Endothelial cell (in vitro differentiated cells): ENCODE measurements at regions not wholly inside any gene's neighbourhood (a gene's known extent, or its start where the extent isn't known, plus 50 kb on each side); places are given as distances from the start of the nearest gene placed in this dataset.

Experiments
- DNase-seq: peaks from one replicate; pipeline ENCODE4 v3.0.0; 2021; ENCODE audit warnings: low spot score
- H3K27ac Mint-ChIP-seq: one replicate; pipeline ENCODE4 v1.8.0; 2021; ENCODE audit warnings: mixed read lengths, inconsistent platforms; ENCODE audit not compliant: unreplicated experiment
- H3K27me3 Mint-ChIP-seq: one replicate; pipeline ENCODE4 v1.8.0; 2021; ENCODE audit warnings: mild to moderate bottlenecking, moderate library complexity, mixed read lengths, inconsistent platforms; ENCODE audit not compliant: unreplicated experiment
- H3K36me3 Mint-ChIP-seq: one replicate; pipeline ENCODE4 v1.8.0; 2021; ENCODE audit warnings: mild to moderate bottlenecking, low read depth, mixed read lengths, inconsistent platforms; ENCODE audit not compliant: unreplicated experiment
- H3K4me1 Mint-ChIP-seq: one replicate; pipeline ENCODE4 v1.8.0; 2021; ENCODE audit warnings: mild to moderate bottlenecking, mixed read lengths, inconsistent platforms; ENCODE audit not compliant: unreplicated experiment
- H3K4me3 Mint-ChIP-seq: one replicate; pipeline ENCODE4 v1.8.0; 2021; ENCODE audit warnings: mild to moderate bottlenecking, mixed read lengths, inconsistent platforms; ENCODE audit not compliant: unreplicated experiment
- H3K9me3 Mint-ChIP-seq: one replicate; pipeline ENCODE4 v1.8.0; 2021; ENCODE audit warnings: mixed read lengths, inconsistent platforms; ENCODE audit not compliant: unreplicated experiment
- TF ChIP-seq, protein P1 (sequence below): fragments of 200-600 bp; sonication (generic); IDR thresholded peaks from one replicate; pipeline ENCODE4 v1.5.0; 2021; ENCODE audit warnings: antibody characterized with exemption; ENCODE audit not compliant: unreplicated experiment

DNA sequence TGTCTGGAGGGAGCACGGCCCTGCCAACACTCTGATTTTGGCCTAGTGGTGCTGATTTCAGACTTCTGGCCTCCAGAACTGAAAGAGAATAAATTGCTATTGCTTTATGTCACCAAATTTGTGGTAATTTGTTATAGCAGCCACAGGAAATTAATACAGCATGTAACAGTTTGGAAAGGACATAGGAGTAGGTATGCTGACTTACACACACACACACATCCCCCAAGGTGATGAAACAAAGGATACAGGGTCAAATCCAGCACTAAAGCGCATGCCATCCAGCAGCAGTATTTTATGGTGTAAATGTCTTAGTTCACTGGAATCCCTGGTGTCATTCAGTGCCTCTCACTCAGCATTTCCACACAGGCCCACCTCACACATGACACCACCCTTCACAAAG, 72.2 kb upstream of the MAN1A2 start:
- Mint-ChIP-seq H3K4me3 (no peak overlapping the region), H3K27me3 (no peaks in the 10 kb centered on the region), H3K9me3 (no peaks in the 10 kb centered on the region), H3K36me3 (no peaks in the 10 kb centered on the region), H3K27ac (no peak overlapping the region), H3K4me1 (no peaks in the 10 kb centered on the region)
- TF ChIP-seq, protein P1, sequence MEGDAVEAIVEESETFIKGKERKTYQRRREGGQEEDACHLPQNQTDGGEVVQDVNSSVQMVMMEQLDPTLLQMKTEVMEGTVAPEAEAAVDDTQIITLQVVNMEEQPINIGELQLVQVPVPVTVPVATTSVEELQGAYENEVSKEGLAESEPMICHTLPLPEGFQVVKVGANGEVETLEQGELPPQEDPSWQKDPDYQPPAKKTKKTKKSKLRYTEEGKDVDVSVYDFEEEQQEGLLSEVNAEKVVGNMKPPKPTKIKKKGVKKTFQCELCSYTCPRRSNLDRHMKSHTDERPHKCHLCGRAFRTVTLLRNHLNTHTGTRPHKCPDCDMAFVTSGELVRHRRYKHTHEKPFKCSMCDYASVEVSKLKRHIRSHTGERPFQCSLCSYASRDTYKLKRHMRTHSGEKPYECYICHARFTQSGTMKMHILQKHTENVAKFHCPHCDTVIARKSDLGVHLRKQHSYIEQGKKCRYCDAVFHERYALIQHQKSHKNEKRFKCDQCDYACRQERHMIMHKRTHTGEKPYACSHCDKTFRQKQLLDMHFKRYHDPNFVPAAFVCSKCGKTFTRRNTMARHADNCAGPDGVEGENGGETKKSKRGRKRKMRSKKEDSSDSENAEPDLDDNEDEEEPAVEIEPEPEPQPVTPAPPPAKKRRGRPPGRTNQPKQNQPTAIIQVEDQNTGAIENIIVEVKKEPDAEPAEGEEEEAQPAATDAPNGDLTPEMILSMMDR: no peak
- DNase-seq: no peak

DNA sequence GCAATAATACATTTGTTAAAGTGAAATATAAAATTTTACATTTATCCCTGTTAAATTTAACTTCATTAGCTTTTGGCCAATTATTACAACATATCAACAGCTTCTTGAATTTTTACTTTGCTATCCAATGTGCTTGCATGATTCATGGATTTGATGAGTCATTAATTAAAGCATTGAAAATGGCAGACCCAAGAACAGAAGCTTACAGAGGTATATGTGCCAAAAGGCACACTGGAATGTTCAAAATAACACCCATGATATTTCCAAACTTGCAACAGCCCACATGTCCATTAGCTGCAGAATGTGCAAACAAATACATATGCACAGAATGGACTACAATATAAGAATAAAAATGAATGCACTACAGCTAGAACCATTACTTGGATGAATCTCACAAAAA, 76.4 kb upstream of the MAN1A2 start:
- H3K27me3 Mint-ChIP-seq: no peaks in the 10 kb centered on the region
- H3K9me3 Mint-ChIP-seq: no peaks in the 10 kb centered on the region
- H3K4me1 Mint-ChIP-seq: no peaks in the 10 kb centered on the region
- no peak overlapping the region for H3K4me3 Mint-ChIP-seq
- no peak for DNase-seq
- TF ChIP-seq, protein P1: no peak
- no peak overlapping the region for H3K27ac Mint-ChIP-seq
- no peaks in the 10 kb centered on the region for H3K36me3 Mint-ChIP-seq

DNA sequence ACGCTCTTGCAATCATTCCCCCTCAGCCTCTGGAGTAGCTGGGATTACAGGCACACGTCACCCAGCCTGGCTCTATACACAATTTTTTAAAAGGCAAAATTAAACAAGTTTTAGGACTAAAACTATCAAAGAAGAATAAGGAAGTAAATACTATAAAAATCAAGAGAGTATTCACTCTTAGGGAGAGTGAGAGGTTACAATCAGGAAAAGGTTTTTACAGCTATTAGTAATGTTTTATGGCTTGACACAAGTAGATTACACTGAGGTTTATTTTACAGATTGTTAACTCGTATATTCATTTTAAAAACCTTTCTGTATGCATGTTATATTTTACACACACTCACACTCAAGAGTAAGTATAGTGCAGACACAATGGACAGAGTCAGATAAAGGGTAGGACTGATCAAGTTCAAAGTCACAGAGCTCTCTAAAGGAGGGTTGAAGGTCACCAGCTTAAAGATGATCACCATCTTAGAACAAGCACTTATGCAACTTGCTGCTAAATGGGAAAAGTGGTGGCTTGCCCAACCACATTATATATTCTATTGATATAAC, 77.9 kb upstream of the MAN1A2 start:
- Mint-ChIP-seq H3K4me1 (no peaks in the 10 kb centered on the region), H3K36me3 (no peaks in the 10 kb centered on the region), H3K4me3 (no peak overlapping the region), H3K27ac (no peak overlapping the region), H3K27me3 (no peaks in the 10 kb centered on the region), H3K9me3 (no peaks in the 10 kb centered on the region)
- TF ChIP-seq, protein P1: no peak
- no peak for DNase-seq

DNA sequence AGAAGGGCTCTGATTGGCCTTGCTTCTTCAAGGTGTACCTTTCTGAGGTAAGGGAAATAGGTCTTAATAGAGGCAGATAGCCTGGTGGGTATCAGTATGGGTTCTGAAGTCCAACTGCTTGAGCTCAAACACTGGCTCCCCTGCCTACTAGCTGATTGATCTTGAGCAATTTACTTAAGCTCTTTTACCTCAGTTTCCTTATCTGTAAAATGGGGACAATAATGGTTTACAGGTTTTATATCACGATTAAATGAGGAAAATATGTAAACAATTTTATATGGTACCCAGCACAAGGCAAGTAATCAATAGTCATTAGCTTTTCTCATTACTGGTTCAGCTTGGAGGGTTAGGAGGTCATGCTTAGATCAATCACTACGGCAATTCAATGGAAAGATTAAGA, 75.8 kb upstream of the VTCN1 start:
- Mint-ChIP-seq H3K4me3 (no peak overlapping the region), H3K9me3 (no peaks in the 10 kb centered on the region), H3K27me3 (no peaks in the 10 kb centered on the region), H3K4me1 (peaks cover 2% of the 10 kb centered on the region), H3K36me3 (no peaks in the 10 kb centered on the region), H3K27ac (no peak overlapping the region)
- DNase-seq: no peak
- TF ChIP-seq, protein P1: no peak

DNA sequence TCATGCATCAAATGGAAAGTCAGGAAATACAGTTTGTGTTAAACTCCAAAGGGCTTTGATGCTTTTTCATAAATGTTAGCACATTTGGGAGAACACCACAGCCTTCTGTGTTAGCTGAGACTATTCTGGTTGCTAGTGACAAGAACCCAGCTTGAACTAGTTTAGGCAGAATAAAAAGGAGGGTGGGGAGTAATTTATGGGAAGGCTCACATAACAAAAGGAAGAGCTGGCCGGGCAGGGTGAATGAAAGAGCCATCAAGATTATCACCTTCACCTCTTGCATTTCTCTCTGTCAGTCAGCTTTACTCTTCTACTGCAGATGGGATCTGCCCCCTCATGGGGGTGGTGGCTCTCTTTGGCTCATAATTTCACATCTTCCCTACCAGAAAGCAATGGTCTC, 75.4 kb upstream of the VTCN1 start:
- H3K4me1 Mint-ChIP-seq: peaks cover 2% of the 10 kb centered on the region
- no peak overlapping the region for H3K27ac Mint-ChIP-seq
- no peak overlapping the region for H3K4me3 Mint-ChIP-seq
- no peaks in the 10 kb centered on the region for H3K27me3 Mint-ChIP-seq
- H3K36me3 Mint-ChIP-seq: no peaks in the 10 kb centered on the region
- TF ChIP-seq, protein P1: no peak
- no peak for DNase-seq
- H3K9me3 Mint-ChIP-seq: no peaks in the 10 kb centered on the region
